PC-3 (cell line): ENCODE measurements at regions not wholly inside any gene's neighbourhood (a gene's known extent, or its start where the extent isn't known, plus 50 kb on each side); places are given as distances from the start of the nearest gene placed in this dataset.

Experiments
- EZH2 ChIP-seq: fragments of 300-600 bp; sonication (generic); IDR thresholded peaks from one replicate; pipeline ENCODE4 v1.6.1; 2017; ENCODE audit warnings: antibody characterized with exemption, mild to moderate bottlenecking, low read length; ENCODE audit not compliant: unreplicated experiment
- EZH2phosphoT487 ChIP-seq: fragments of 300-600 bp; sonication (generic); IDR thresholded peaks from 2 replicates; pipeline ENCODE4 v1.6.1; 2018; ENCODE audit warnings: mild to moderate bottlenecking, antibody characterized with exemption, low read length, borderline replicate concordance
- TF ChIP-seq, protein P1 (sequence below): fragments of 300-600 bp; sonication (generic); conservative IDR thresholded peaks from 2 replicates; pipeline ENCODE4 v1.5.1; 2017; ENCODE audit warnings: antibody characterized with exemption, low read depth, mild to moderate bottlenecking, low read length

DNA sequence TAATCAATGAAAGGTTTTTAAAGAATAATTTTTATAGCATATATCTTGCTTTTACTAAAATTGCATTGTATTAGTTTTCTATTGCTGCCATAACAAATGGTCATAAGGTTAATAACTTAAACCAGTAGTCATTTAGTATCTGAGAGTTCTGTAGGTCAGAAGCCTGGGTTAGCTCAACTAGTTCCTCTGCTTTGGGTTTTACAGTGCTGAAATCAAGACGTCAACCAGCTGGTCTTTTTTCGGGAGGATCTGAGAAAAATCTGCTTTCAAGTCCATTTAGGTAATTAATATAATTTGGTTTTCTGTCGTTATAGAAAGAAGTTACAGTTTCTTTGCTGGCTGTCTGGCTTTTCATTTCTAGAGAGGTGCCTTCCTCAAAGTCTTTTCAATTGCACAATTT lies 577.7 kb downstream of the MRPL39 start:
- TF ChIP-seq, protein P1, sequence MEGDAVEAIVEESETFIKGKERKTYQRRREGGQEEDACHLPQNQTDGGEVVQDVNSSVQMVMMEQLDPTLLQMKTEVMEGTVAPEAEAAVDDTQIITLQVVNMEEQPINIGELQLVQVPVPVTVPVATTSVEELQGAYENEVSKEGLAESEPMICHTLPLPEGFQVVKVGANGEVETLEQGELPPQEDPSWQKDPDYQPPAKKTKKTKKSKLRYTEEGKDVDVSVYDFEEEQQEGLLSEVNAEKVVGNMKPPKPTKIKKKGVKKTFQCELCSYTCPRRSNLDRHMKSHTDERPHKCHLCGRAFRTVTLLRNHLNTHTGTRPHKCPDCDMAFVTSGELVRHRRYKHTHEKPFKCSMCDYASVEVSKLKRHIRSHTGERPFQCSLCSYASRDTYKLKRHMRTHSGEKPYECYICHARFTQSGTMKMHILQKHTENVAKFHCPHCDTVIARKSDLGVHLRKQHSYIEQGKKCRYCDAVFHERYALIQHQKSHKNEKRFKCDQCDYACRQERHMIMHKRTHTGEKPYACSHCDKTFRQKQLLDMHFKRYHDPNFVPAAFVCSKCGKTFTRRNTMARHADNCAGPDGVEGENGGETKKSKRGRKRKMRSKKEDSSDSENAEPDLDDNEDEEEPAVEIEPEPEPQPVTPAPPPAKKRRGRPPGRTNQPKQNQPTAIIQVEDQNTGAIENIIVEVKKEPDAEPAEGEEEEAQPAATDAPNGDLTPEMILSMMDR: no peak
- TF ChIP-seq EZH2phosphoT487: no peak
- no peak for TF ChIP-seq EZH2
